Glutamatergic neuron (in vitro differentiated cells): ENCODE measurements at regions not wholly inside any gene's neighbourhood (a gene's known extent, or its start where the extent isn't known, plus 50 kb on each side); places are given as distances from the start of the nearest gene placed in this dataset.

Source experiments
- DNase-seq: peaks from one replicate; pipeline ENCODE4 v3.0.0; 2022
- H3K27ac Mint-ChIP-seq: one replicate; pipeline ENCODE4 v1.8.0; 2020; ENCODE audit warnings: mild to moderate bottlenecking, mixed read lengths, inconsistent platforms; ENCODE audit not compliant: unreplicated experiment
- H3K27me3 Mint-ChIP-seq: one replicate; pipeline ENCODE4 v1.8.0; 2020; ENCODE audit warnings: mild to moderate bottlenecking, moderate library complexity, mixed read lengths, inconsistent platforms; ENCODE audit not compliant: unreplicated experiment
- H3K36me3 Mint-ChIP-seq: one replicate; pipeline ENCODE4 v1.8.0; 2020; ENCODE audit warnings: mild to moderate bottlenecking, mixed read lengths, inconsistent platforms; ENCODE audit not compliant: unreplicated experiment
- H3K4me1 Mint-ChIP-seq: one replicate; pipeline ENCODE4 v1.8.0; 2020; ENCODE audit warnings: mild to moderate bottlenecking, low read depth, mixed read lengths, inconsistent platforms; ENCODE audit not compliant: unreplicated experiment
- H3K4me3 Mint-ChIP-seq: one replicate; pipeline ENCODE4 v1.8.0; 2020; ENCODE audit warnings: mild to moderate bottlenecking, mixed read lengths, inconsistent platforms; ENCODE audit not compliant: unreplicated experiment
- H3K9me3 Mint-ChIP-seq: one replicate; pipeline ENCODE4 v1.8.0; 2020; ENCODE audit warnings: mild to moderate bottlenecking, moderate library complexity, mixed read lengths, inconsistent platforms; ENCODE audit not compliant: unreplicated experiment
- TF ChIP-seq, protein P1 (sequence below): fragments of 200-600 bp; sonication (generic); IDR thresholded peaks from one replicate; pipeline ENCODE4 v1.5.0; 2021; ENCODE audit not compliant: partially characterized antibody, unreplicated experiment

GRCh38 chr4:149121023-149121404 lies 678.8 kb upstream of the NR3C2 start:
- Mint-ChIP-seq H3K4me3 (no peak overlapping the region), H3K27ac (no peak overlapping the region), H3K27me3 (no peaks in the 10 kb centered on the region), H3K36me3 (no peaks in the 10 kb centered on the region), H3K4me1 (no peaks in the 10 kb centered on the region), H3K9me3 (no peaks in the 10 kb centered on the region)
- TF ChIP-seq, protein P1, sequence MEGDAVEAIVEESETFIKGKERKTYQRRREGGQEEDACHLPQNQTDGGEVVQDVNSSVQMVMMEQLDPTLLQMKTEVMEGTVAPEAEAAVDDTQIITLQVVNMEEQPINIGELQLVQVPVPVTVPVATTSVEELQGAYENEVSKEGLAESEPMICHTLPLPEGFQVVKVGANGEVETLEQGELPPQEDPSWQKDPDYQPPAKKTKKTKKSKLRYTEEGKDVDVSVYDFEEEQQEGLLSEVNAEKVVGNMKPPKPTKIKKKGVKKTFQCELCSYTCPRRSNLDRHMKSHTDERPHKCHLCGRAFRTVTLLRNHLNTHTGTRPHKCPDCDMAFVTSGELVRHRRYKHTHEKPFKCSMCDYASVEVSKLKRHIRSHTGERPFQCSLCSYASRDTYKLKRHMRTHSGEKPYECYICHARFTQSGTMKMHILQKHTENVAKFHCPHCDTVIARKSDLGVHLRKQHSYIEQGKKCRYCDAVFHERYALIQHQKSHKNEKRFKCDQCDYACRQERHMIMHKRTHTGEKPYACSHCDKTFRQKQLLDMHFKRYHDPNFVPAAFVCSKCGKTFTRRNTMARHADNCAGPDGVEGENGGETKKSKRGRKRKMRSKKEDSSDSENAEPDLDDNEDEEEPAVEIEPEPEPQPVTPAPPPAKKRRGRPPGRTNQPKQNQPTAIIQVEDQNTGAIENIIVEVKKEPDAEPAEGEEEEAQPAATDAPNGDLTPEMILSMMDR = no peak
- DNase-seq = no peak

DNA sequence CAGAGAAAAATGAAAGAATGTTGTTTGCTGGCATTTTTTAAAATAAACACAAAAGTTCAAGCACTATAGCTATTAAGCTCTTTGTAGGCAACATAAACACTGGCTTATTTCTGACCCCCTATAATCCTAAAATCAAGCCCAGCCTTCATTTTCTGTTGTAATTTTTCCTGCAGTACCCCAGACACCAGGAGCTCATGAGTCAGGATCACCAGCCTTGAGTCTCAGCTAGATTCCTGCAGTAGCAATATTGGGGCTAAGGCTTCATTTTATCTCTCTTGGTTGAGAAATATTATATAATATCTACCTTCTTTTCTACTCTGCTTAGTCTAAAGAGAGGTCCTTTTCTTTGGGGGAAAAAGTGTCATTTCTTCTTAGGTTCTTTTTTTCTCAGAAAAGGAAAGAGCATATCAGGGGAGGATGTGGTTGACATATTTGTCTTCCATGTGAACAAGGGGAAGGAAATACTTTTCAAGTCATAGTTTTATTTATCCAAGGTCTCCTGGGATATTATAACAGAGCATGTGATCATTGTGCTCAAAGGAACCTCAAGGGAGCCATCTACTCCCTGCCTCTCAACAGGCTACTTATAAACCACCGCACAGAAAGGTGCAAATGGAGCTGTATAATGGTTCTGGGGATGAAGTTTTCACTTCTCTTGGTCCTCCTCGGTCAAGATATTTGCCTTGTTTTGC lies 678.3 kb upstream of the NR3C2 start:
- H3K27ac Mint-ChIP-seq = no peak overlapping the region
- no peak overlapping the region for H3K4me3 Mint-ChIP-seq
- no peak for DNase-seq
- no peaks in the 10 kb centered on the region for H3K36me3 Mint-ChIP-seq
- no peaks in the 10 kb centered on the region for H3K4me1 Mint-ChIP-seq
- H3K27me3 Mint-ChIP-seq = no peaks in the 10 kb centered on the region
- H3K9me3 Mint-ChIP-seq = no peaks in the 10 kb centered on the region
- TF ChIP-seq, protein P1 = no peak

GRCh38 chr4:149116806-149117205 lies 674.6 kb upstream of the NR3C2 start:
- TF ChIP-seq, protein P1 = no peak
- Mint-ChIP-seq H3K27ac (no peak overlapping the region), H3K4me1 (no peaks in the 10 kb centered on the region), H3K9me3 (no peaks in the 10 kb centered on the region), H3K36me3 (no peaks in the 10 kb centered on the region), H3K27me3 (no peaks in the 10 kb centered on the region), H3K4me3 (no peak overlapping the region)
- no peak for DNase-seq

DNA sequence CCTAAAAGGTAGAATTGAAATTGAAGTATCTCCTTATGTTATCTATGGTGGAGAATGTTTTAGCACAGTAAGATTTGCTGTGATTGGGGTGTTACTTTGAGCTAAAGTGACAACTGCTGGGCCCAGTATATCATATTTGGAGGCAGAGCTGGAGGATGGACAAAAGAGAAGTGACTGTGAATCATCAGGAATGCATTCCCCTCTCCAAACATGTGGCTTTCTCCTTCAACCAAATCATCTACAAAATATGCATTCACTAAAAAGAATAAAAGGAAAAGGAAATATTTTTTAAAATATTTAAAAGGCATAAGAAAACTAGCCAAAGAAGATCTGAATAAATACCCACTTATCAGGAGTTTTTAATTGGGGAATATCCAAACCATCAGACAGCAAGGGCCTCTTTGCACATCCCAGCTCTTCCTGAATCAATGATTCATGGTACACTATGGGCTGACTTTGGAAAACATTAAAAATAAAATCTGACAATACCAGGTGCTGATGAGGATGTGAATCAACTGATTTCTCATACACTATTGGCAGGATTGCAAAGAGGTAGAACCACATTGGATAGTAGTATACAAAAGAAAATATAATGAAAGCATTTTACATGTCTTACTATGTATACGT lies 671.7 kb upstream of the NR3C2 start:
- Mint-ChIP-seq H3K9me3 (no peaks in the 10 kb centered on the region), H3K36me3 (no peaks in the 10 kb centered on the region), H3K27ac (no peak overlapping the region), H3K4me1 (no peaks in the 10 kb centered on the region), H3K27me3 (no peaks in the 10 kb centered on the region), H3K4me3 (no peak overlapping the region)
- no peak for DNase-seq
- TF ChIP-seq, protein P1 = no peak

- Mint-ChIP-seq H3K4me3 (no peak overlapping the region), H3K27ac (no peak overlapping the region), H3K9me3 (no peaks in the 10 kb centered on the region), H3K4me1 (no peaks in the 10 kb centered on the region), H3K27me3 (no peaks in the 10 kb centered on the region), H3K36me3 (no peaks in the 10 kb centered on the region)
- TF ChIP-seq, protein P1 = no peak
- no peak for DNase-seq
These were observed 669.9 kb upstream of the NR3C2 start for GRCh38 chr4:149112109-149112508.
